GM12892 (cell line): ENCODE measurements at regions not wholly inside any gene's neighbourhood (a gene's known extent, or its start where the extent isn't known, plus 50 kb on each side); places are given as distances from the start of the nearest gene placed in this dataset.
A peak's percentile ranks its signal among the peaks of the same experiment; 100 is the strongest.

ENCODE experiments used
- DNase-seq: peaks from one replicate; pipeline ENCODE4 v3.0.0; 2011; ENCODE audit not compliant: insufficient read length
- FAIRE-seq: peaks from 2 replicates; lab custom pipeline; 2011; peaks lifted over from hg19 to GRCh38; lab: Jason Lieb, UNC
- POLR2A ChIP-seq: IDR thresholded peaks from 2 replicates; pipeline ENCODE4 v1.6.1; 2011; ENCODE audit warnings: low read depth, low read length, control low read depth
- POLR2AphosphoS5 ChIP-seq: IDR thresholded peaks from 2 replicates; pipeline ENCODE4 v1.6.1; 2011; ENCODE audit warnings: low read depth, low read length, control low read depth
- TAF1 ChIP-seq: IDR thresholded peaks from 2 replicates; pipeline ENCODE4 v1.6.1; 2011; ENCODE audit warnings: low read depth, mild to moderate bottlenecking, control low read depth, low read length, borderline replicate concordance

GRCh38 chr20:21653628-21654027 is 51.8 kb upstream of the PAX1 start:
- FAIRE-seq: no peak
- no peak for DNase-seq
- TF ChIP-seq POLR2A (no peak), TAF1 (no peak), POLR2AphosphoS5 (no peak)

DNA sequence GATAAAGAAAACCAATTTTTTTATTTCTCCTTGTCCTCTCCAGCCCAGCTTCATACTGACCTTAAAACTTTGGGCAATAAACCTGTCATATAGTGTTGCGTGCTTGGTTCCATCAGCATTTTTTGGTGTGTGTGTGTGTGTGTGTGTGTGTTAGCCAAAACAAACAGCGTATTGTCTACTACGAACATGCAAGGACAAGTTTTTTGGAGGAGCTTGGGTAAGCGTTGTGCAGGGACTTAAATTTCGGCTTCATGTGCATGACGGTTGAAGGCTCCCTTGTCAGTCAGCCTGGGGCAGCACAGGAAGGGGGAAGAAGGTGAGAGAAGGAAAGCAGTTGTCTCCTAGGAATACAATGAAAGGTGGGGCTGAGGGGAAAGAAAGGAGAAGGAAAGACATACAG is 62.0 kb upstream of the PAX1 start:
- DNase-seq: no peak
- TF ChIP-seq POLR2AphosphoS5 (no peak), TAF1 (no peak), POLR2A (no peak)
- FAIRE-seq: no peak

GRCh38 chr20:21640556-21640955 is 64.9 kb upstream of the PAX1 start:
- no peak for FAIRE-seq
- no peak for DNase-seq
- TF ChIP-seq TAF1 (no peak), POLR2A (no peak), POLR2AphosphoS5 (no peak)

- FAIRE-seq (no peak), DNase-seq (no peak)
- TF ChIP-seq POLR2A (no peak), TAF1 (no peak), POLR2AphosphoS5 (no peak)
Observed at GRCh38 chr20:21633829-21634228, 71.6 kb upstream of the PAX1 start.

DNA sequence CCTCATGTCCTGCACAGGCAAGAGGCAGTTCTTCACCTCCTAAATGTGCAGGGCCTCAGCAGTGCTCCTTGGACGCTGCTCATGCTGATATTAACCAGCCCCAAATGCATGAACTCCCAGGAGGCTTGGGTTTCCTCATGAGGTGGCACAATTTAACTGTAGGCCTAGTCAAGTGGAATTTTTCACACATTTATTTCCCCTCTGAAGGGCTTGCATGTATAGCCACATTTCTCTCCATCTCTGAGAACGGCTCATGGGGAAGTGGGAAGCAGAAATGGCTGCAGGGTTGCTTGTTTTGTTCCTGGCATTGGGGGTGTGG is 72.8 kb upstream of the PAX1 start:
- DNase-seq (no peak), FAIRE-seq (no peak)
- TF ChIP-seq POLR2AphosphoS5 (no peak), POLR2A (no peak), TAF1 (no peak)

GRCh38 chr20:21632031-21632734 is 73.3 kb upstream of the PAX1 start:
- FAIRE-seq (no peak), DNase-seq (no peak)
- TF ChIP-seq POLR2AphosphoS5 (no peak), POLR2A (no peak), TAF1 (no peak)

DNA sequence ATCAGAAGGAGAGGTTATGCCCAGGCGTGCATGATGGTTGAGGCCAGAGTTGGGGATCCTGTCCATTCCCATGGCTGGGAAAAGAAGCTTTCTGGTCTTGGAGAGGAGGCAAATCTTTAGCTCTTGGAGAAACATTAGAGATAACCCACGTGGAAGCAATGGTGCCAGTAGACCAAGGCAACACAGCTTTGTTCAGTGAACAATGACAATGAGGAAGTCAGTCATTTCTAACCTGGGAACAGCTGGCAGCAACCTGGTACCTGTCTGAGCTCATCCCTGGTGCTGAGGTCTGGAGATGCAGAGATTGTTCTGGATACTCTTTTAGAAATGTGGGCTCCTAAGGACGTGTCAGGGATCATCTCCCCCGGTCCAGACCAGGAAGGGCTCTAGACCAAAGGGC is 76.7 kb upstream of the PAX1 start:
- TF ChIP-seq TAF1: no peak
- no peak for TF ChIP-seq POLR2A
- TF ChIP-seq POLR2AphosphoS5: no peak
- DNase-seq (no peak), FAIRE-seq (peak; percentile 51)

- DNase-seq (no peak), FAIRE-seq (no peak)
- TF ChIP-seq TAF1 (no peak), POLR2A (no peak), POLR2AphosphoS5 (no peak)
Observed at GRCh38 chr20:21623781-21624094, 81.7 kb upstream of the PAX1 start.

GRCh38 chr20:21623074-21623780 is 82.2 kb upstream of the PAX1 start:
- TF ChIP-seq POLR2A (no peak), POLR2AphosphoS5 (no peak), TAF1 (no peak)
- FAIRE-seq: peak; percentile 60

DNA sequence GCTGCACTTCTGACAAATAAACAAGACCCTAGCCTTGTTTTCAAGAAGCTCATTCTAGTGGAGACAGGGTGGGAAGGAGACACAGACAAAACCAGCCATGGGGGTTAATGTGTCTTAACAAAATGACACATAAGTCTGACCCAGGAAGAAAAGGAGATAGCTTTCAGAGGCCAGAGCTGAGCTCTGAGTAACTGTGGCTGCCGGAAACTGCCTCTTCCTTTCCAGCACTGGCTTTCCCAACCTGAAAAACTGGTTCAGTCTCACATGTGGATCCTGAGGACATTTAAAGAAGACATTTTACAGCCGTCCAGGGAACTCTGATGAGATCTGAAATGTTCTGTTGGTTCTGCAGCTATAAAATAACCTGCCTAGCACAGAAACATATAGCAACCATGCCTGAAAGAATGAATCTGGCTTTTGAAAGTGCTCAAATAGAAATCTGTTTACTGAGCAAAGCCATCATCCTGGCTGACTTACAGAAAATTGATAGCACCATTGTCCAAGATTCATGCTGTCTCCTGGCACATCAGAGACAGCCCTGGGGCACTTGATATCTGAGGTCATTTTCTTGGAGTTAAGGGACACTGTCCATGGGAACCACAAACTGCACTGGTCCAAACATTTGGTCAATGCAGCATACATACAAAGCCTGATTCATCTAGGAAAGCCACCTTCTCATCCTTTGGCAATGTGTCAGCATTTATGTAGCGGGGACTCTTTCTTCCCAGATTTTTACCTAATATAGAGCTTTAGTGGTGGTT is 83.2 kb upstream of the PAX1 start:
- no peak for FAIRE-seq

More at GRCh38 chr20:21623074-21623780, 82.2 kb upstream of the PAX1 start:
- no peak for DNase-seq

DNA sequence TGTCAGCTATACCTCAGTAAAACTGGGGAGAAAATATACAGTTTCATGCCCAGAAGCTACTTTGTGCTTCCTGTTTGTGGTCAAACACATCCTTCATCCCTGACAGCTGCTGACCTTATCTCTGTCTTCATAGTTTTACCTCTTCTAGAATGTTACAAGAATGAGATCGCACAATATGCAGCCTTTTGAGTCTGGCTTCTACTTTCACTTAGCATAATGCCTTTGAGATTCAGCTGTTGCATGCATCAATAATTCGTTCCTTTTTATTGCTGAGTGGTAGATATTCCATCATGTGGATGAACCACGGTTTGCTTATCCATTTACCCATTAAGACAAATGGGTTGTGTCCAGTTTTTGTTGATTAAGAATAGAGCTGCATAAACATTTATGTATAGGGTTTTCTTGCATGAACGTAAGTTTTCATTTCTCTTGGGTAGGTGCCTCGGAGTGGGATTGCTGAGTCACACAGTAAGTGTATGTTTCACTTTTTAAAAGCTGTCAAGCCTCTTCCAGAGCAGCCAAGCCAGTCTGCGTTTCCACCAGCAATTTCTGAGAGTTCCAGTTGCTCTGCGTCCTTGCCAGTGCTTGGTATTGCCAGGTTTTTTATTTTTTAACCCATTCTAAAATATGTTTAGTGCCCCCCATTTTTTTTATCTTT is 86.6 kb upstream of the PAX1 start:
- FAIRE-seq: peak; percentile 92
- TF ChIP-seq TAF1: no peak
- TF ChIP-seq POLR2A: no peak
- no peak for TF ChIP-seq POLR2AphosphoS5
- no peak for DNase-seq

More for the DNA sequence above, 83.2 kb upstream of the PAX1 start:
- no peak for TF ChIP-seq TAF1
- no peak for TF ChIP-seq POLR2A
- TF ChIP-seq POLR2AphosphoS5: no peak
- DNase-seq: no peak
